BJ (cell line): ENCODE measurements at regions not wholly inside any gene's neighbourhood (a gene's known extent, or its start where the extent isn't known, plus 50 kb on each side); places are given as distances from the start of the nearest gene placed in this dataset.

Source experiments
- CTCF ChIA-PET: fragments of 350-600 bp; formaldehyde crosslinking; extraction: SDS; loops from one replicate; lab custom pipeline; 2021; ENCODE audit warnings: antibody characterized with exemption, inconsistent platforms; lab: Yijun Ruan, JAX
- POLR2A ChIA-PET: fragments of 300-600 bp; sonication (Branson Sonifier 250); formaldehyde crosslinking; extraction: SDS; loops from one replicate; lab custom pipeline; 2021; ENCODE audit warnings: antibody characterized with exemption; lab: Charles Lee
- DNase-seq: peaks from one replicate; pipeline ENCODE4 v3.0.0-alpha.2; 2011; ENCODE audit warnings: low read depth
- H3K27me3 ChIP-seq: 2 replicates; pipeline ENCODE4 v1.6.0; 2011; ENCODE audit warnings: low read length; ENCODE audit not compliant: control insufficient read depth, insufficient read depth
- H3K36me3 ChIP-seq: 2 replicates; pipeline ENCODE4 v1.5.1; 2011; ENCODE audit warnings: low read length; ENCODE audit not compliant: control insufficient read depth, insufficient read depth
- H3K4me3 ChIP-seq: 2 replicates; pipeline ENCODE4 v1.5.1; 2011; ENCODE audit warnings: low read depth, mild to moderate bottlenecking, control low read depth, low read length
- TF ChIP-seq, protein P1 (sequence below): IDR thresholded peaks from 2 replicates; pipeline ENCODE4 v1.5.1; 2011; ENCODE audit warnings: low read depth, mild to moderate bottlenecking, control low read depth, inconsistent platforms, low read length, moderate library complexity; ENCODE audit not compliant: insufficient read depth

DNA sequence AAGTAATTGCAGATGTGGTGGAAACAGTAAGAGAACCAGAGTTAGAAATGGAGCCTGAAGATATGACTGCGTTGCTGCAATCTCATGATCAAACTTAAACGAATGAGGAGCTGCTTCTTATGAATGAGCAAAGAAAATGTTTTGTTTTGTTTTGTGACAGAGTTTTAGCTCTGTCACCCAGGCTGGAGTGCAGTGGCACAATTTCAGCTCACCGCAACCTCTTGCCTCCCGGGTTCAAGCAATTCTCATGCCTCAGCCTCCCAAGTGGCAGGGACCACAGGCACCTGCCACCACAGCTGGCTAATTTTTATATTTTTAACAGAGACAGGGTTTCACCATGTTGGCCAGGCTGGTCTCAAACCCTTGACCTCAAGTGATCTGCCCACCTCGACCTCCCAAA is 53.3 kb upstream of the NFASC start:
- Histone ChIP-seq H3K27me3 (peaks cover 14% of the 10 kb centered on the region), H3K36me3 (no peaks in the 10 kb centered on the region), H3K4me3 (no peak overlapping the region)
- POLR2A ChIA-PET = no interaction called here
- CTCF ChIA-PET = interaction anchor here (1.0 to 18.6 kb wide), 4 partner anchors 12 to 252 kb away, joined by 3 to 188 read pairs (median 6); no protein-coding TSS in a partner anchor
- no peak for DNase-seq
- TF ChIP-seq, protein P1, sequence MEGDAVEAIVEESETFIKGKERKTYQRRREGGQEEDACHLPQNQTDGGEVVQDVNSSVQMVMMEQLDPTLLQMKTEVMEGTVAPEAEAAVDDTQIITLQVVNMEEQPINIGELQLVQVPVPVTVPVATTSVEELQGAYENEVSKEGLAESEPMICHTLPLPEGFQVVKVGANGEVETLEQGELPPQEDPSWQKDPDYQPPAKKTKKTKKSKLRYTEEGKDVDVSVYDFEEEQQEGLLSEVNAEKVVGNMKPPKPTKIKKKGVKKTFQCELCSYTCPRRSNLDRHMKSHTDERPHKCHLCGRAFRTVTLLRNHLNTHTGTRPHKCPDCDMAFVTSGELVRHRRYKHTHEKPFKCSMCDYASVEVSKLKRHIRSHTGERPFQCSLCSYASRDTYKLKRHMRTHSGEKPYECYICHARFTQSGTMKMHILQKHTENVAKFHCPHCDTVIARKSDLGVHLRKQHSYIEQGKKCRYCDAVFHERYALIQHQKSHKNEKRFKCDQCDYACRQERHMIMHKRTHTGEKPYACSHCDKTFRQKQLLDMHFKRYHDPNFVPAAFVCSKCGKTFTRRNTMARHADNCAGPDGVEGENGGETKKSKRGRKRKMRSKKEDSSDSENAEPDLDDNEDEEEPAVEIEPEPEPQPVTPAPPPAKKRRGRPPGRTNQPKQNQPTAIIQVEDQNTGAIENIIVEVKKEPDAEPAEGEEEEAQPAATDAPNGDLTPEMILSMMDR = no peak

DNA sequence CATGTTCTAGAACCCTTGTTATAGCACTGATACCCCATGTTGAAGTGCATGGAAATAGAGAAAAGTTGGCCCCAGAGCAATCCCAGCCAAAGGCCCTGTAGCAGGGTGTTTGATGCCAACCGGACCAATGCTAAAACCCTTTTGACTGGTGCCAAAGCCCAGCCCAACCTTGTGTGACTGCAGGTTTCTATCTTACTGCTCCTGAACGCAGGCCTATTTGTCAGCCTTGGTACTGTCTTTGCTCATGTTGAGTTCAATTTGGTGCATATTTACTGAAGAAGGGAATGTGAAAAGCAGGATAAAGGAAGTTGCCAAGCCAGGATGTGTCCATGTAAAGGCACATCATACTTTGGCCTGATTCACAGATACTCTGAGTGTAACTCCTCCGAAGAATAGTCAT is 51.7 kb upstream of the NFASC start:
- no peaks in the 10 kb centered on the region for H3K36me3 ChIP-seq
- DNase-seq = no peak
- H3K27me3 ChIP-seq = peaks cover 9% of the 10 kb centered on the region
- POLR2A ChIA-PET = no interaction called here
- no peak overlapping the region for H3K4me3 ChIP-seq
- CTCF ChIA-PET = interaction anchor here (4.7 to 18.6 kb wide), 2 partner anchors 14 to 123 kb away, joined by 21 to 188 read pairs; no protein-coding TSS in a partner anchor
- TF ChIP-seq, protein P1 = no peak

DNA sequence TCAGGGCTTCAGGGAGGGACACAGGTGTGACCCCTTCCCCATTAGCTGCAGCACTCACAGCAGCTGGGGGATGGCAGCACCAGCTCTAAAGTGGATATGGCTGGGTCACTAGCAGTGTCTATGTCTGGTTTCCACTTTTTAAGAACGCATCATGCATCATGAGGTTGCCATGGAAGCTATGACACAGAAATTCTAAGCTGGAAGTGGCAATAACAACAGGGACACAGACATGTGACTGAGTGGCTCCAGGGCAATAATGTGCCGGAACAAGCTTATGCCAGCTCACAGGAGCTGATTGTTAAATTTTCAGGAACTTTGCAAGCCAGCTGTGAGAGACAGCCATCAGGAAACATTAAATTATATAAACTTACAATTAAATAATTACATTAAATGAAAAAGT is 51.2 kb upstream of the NFASC start:
- no peaks in the 10 kb centered on the region for H3K36me3 ChIP-seq
- peaks cover 9% of the 10 kb centered on the region for H3K27me3 ChIP-seq
- POLR2A ChIA-PET = no interaction called here
- H3K4me3 ChIP-seq = no peak overlapping the region
- CTCF ChIA-PET = interaction anchor here (0.6 to 18.6 kb wide), 3 partner anchors 15 to 122 kb away, joined by 3 to 188 read pairs (median 21); no protein-coding TSS in a partner anchor
- TF ChIP-seq, protein P1 = no peak
- no peak for DNase-seq
